ENCODE measurements at regions not wholly inside any gene's neighbourhood (a gene's known extent, or its start where the extent isn't known, plus 50 kb on each side); places are given as distances from the start of the nearest gene placed in this dataset.

- TF ChIP-seq, protein P1, sequence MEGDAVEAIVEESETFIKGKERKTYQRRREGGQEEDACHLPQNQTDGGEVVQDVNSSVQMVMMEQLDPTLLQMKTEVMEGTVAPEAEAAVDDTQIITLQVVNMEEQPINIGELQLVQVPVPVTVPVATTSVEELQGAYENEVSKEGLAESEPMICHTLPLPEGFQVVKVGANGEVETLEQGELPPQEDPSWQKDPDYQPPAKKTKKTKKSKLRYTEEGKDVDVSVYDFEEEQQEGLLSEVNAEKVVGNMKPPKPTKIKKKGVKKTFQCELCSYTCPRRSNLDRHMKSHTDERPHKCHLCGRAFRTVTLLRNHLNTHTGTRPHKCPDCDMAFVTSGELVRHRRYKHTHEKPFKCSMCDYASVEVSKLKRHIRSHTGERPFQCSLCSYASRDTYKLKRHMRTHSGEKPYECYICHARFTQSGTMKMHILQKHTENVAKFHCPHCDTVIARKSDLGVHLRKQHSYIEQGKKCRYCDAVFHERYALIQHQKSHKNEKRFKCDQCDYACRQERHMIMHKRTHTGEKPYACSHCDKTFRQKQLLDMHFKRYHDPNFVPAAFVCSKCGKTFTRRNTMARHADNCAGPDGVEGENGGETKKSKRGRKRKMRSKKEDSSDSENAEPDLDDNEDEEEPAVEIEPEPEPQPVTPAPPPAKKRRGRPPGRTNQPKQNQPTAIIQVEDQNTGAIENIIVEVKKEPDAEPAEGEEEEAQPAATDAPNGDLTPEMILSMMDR (IDR thresholded peaks at IDR 0.05; ENCODE audit: insufficient read depth, low read length, poor library complexity, severe bottlenecking), result no peak
- TF ChIP-seq EZH2phosphoT487 (conservative IDR thresholded peaks at IDR 0.05; ENCODE audit: low read length), result no peak
- Histone ChIP-seq H4K20me1 (ENCODE audit: low read depth, low read length) (no peaks in the 10 kb centered on the region), H3K36me3 (ENCODE audit: low read length) (no peaks in the 10 kb centered on the region), H3F3A (ENCODE audit: insufficient read depth) (no peaks in the 10 kb centered on the region), H3K27ac (ENCODE audit: low read depth, low read length) (no peak overlapping the region), H3K9me3 (ENCODE audit: insufficient read depth, low read length) (no peaks in the 10 kb centered on the region), H3K27me3 (ENCODE audit: low read length) (no peaks in the 10 kb centered on the region), H3K4me3 (ENCODE audit: insufficient read depth, low read length, poor library complexity, severe bottlenecking) (no peak overlapping the region), H3K4me2 (ENCODE audit: low read depth, low read length, poor library complexity, severe bottlenecking) (no peak overlapping the region), H3K9me2 (replicated peaks; ENCODE audit: insufficient read depth, low read length) (no peaks in the 10 kb centered on the region), H2AFZ (ENCODE audit: low read depth, low read length, severe bottlenecking) (no peak overlapping the region), H3K79me2 (ENCODE audit: insufficient read depth, low read length) (no peaks in the 10 kb centered on the region), H3K9ac (ENCODE audit: low read length) (no peak overlapping the region)
Observed at GRCh38 chr6:139521338-139521737, 146.9 kb upstream of the CITED2 start.

DNA sequence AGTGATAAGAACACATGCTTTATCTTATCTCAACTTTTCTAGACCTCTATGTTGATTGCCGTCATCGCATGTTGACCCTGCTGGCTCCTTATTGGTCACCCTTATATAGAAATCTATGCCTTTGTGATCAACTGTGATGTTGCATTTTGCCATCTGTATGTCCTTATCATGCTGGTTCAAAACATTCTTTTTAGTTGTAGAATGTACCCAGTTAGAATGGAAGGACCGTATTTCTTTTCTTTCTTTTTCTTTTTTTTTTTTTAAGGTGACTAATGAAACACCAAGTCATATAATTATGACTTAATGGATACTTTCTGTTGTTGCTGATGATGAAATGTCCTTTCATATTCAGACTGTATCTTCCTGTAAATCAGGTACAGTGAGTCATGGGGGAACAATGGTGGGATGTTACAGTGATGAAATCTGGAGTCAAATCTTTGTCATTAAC, 145.9 kb upstream of the CITED2 start:
- Histone ChIP-seq H3K79me2 (ENCODE audit: insufficient read depth, low read length) (no peaks in the 10 kb centered on the region), H3K4me2 (ENCODE audit: low read depth, low read length, poor library complexity, severe bottlenecking) (no peak overlapping the region), H3F3A (ENCODE audit: insufficient read depth) (no peaks in the 10 kb centered on the region), H3K9me2 (replicated peaks; ENCODE audit: insufficient read depth, low read length) (no peaks in the 10 kb centered on the region), H3K27me3 (ENCODE audit: low read length) (no peaks in the 10 kb centered on the region), H4K20me1 (ENCODE audit: low read depth, low read length) (no peaks in the 10 kb centered on the region), H2AFZ (ENCODE audit: low read depth, low read length, severe bottlenecking) (no peak overlapping the region), H3K4me3 (ENCODE audit: insufficient read depth, low read length, poor library complexity, severe bottlenecking) (no peak overlapping the region), H3K9me3 (ENCODE audit: insufficient read depth, low read length) (no peaks in the 10 kb centered on the region), H3K27ac (ENCODE audit: low read depth, low read length) (no peak overlapping the region), H3K36me3 (ENCODE audit: low read length) (no peaks in the 10 kb centered on the region), H3K9ac (ENCODE audit: low read length) (no peak overlapping the region)
- no peak for TF ChIP-seq EZH2phosphoT487 (conservative IDR thresholded peaks at IDR 0.05; ENCODE audit: low read length)
- TF ChIP-seq, protein P1 (IDR thresholded peaks at IDR 0.05; ENCODE audit: insufficient read depth, low read length, poor library complexity, severe bottlenecking), result no peak

- H3K9me3 ChIP-seq (ENCODE audit: insufficient read depth, low read length), result no peaks in the 10 kb centered on the region
- no peak for TF ChIP-seq EZH2phosphoT487 (conservative IDR thresholded peaks at IDR 0.05; ENCODE audit: low read length)
- TF ChIP-seq, protein P1 (IDR thresholded peaks at IDR 0.05; ENCODE audit: insufficient read depth, low read length, poor library complexity, severe bottlenecking), result no peak
- H3K79me2 ChIP-seq (ENCODE audit: insufficient read depth, low read length), result no peaks in the 10 kb centered on the region
- H4K20me1 ChIP-seq (ENCODE audit: low read depth, low read length), result no peaks in the 10 kb centered on the region
- no peaks in the 10 kb centered on the region for H3F3A ChIP-seq (ENCODE audit: insufficient read depth)
- no peak overlapping the region for H3K4me2 ChIP-seq (ENCODE audit: low read depth, low read length, poor library complexity, severe bottlenecking)
- no peak overlapping the region for H3K9ac ChIP-seq (ENCODE audit: low read length)
- no peak overlapping the region for H3K4me3 ChIP-seq (ENCODE audit: insufficient read depth, low read length, poor library complexity, severe bottlenecking)
- no peaks in the 10 kb centered on the region for H3K9me2 ChIP-seq (replicated peaks; ENCODE audit: insufficient read depth, low read length)
- no peak overlapping the region for H2AFZ ChIP-seq (ENCODE audit: low read depth, low read length, severe bottlenecking)
- H3K27ac ChIP-seq (ENCODE audit: low read depth, low read length), result no peak overlapping the region
- no peaks in the 10 kb centered on the region for H3K27me3 ChIP-seq (ENCODE audit: low read length)
- no peaks in the 10 kb centered on the region for H3K36me3 ChIP-seq (ENCODE audit: low read length)
Observed at GRCh38 chr6:139519571-139520031, 145.2 kb upstream of the CITED2 start.
